K562 (cell line): ENCODE measurements at regions not wholly inside any gene's neighbourhood (a gene's known extent, or its start where the extent isn't known, plus 50 kb on each side); places are given as distances from the start of the nearest gene placed in this dataset.

Experiments used
- ATAC-seq: fragments of 200-7000 bp; cut with Tn5 transposase; 3 replicates; pipeline ENCODE4 v1.9.1; 2020; ENCODE audit warnings: moderate library complexity
- BruUV-seq: library from RNA; stranded (reverse); fragments of 400-500 nt; replicated peaks from 2 replicates; lab custom pipeline; 2021; lab: Mats Ljungman, UMichigan
- CTCF ChIA-PET: fragments of 300-600 bp; formaldehyde crosslinking; extraction: SDS; loops from one replicate; lab custom pipeline; 2021; ENCODE audit warnings: low intra/inter-chr PET ratio; lab: Yijun Ruan, JAX
- POLR2A ChIA-PET: fragments of 300-600, 350-650 bp; sonication (Branson Sonifier 250); formaldehyde crosslinking; extraction: SDS; loops from one replicate; lab custom pipeline; 2021; ENCODE audit warnings: antibody characterized with exemption, inconsistent platforms; lab: Yijun Ruan, JAX
- DNase-seq, 4 experiments: peaks; one replicate each; pipeline versions ENCODE4 v3.0.0 to v3.0.0-alpha.2; 2011 to 2018; ENCODE audit warnings: low spot score in 3 of 4, mixed read lengths in 3 of 4; ENCODE audit errors: extremely low read depth in 1 of 4
- FAIRE-seq: peaks from 2 replicates; lab custom pipeline; 2011; peaks lifted over from hg19 to GRCh38; lab: Jason Lieb, UNC
- H2AFZ ChIP-seq: 2 replicates; pipeline ENCODE4 v1.6.0; 2011; ENCODE audit warnings: low read depth, low read length, control low read depth, inconsistent platforms
- H3K27ac ChIP-seq: fragments of 200-600 bp; 3 replicates; pipeline ENCODE4 v1.8.0; 2011; ENCODE audit warnings: low read depth, mild to moderate bottlenecking, control low read depth, inconsistent platforms, low read length, moderate library complexity, mixed read lengths; ENCODE audit errors: extremely low read depth
- H3K27me3 ChIP-seq, 2 experiments: fragments of 300-600 bp in 1 of 2; 2 replicates in 1 of 2; 3 replicates in 1 of 2; pipeline versions ENCODE4 v1.6.0 to v1.8.0; 2011; ENCODE audit warnings: inconsistent platforms in 2 of 2, low read length in 2 of 2, mild to moderate bottlenecking in 1 of 2, mixed read lengths in 1 of 2, moderate library complexity in 1 of 2; ENCODE audit not compliant: control insufficient read depth in 2 of 2, insufficient read depth in 2 of 2
- H3K36me3 ChIP-seq: fragments of 300-600 bp; 3 replicates; pipeline ENCODE4 v1.8.0; 2011; ENCODE audit warnings: mild to moderate bottlenecking, low read length, inconsistent platforms; ENCODE audit not compliant: control insufficient read depth, insufficient read depth
- H3K4me1 ChIP-seq, 2 experiments: fragments of 200-600 bp in 1 of 2; replicated peaks in 1 of 2; 2 replicates in 1 of 2; 3 replicates in 1 of 2; pipeline versions ENCODE4 v1.5.1 to v1.8.0; 2011; ENCODE audit warnings: inconsistent platforms in 2 of 2, low read length in 2 of 2, mild to moderate bottlenecking in 1 of 2, mixed read lengths in 1 of 2, moderate library complexity in 1 of 2; ENCODE audit not compliant: control insufficient read depth in 2 of 2, insufficient read depth in 2 of 2
- H3K4me2 ChIP-seq: 2 replicates; pipeline ENCODE4 v1.6.1; 2011; ENCODE audit warnings: low read length, control low read depth, inconsistent platforms, mixed read lengths; ENCODE audit not compliant: insufficient read depth
- H3K4me3 ChIP-seq: fragments of 200-600 bp; sonication (generic), shearing (Covaris generic); 2 replicates; pipeline ENCODE4 v1.5.1; 2016; ENCODE audit warnings: control low read depth, inconsistent platforms
- H3K79me2 ChIP-seq: fragments of 200-600 bp; 3 replicates; pipeline ENCODE4 v1.8.0; 2011; ENCODE audit warnings: low read length, inconsistent platforms; ENCODE audit not compliant: control insufficient read depth, insufficient read depth
- H3K9ac ChIP-seq, 2 experiments: 2 replicates each; pipeline versions ENCODE4 v1.6.0 to v1.6.1; 2011; ENCODE audit warnings: low read depth in 2 of 2, low read length in 2 of 2, control low read depth in 1 of 2, inconsistent platforms in 1 of 2, mild to moderate bottlenecking in 1 of 2, mixed read lengths in 1 of 2; ENCODE audit not compliant: insufficient read depth in 1 of 2
- H3K9me1 ChIP-seq: one replicate; pipeline ENCODE4 v1.6.0; 2011; ENCODE audit warnings: inconsistent platforms, mild to moderate bottlenecking, low read length, moderate library complexity; ENCODE audit not compliant: control insufficient read depth, insufficient read depth
- H3K9me3 ChIP-seq: replicated peaks from 2 replicates; pipeline ENCODE4 v1.5.1; 2011; ENCODE audit warnings: low read depth, low read length, inconsistent platforms; ENCODE audit not compliant: control insufficient read depth, insufficient read depth
- H4K20me1 ChIP-seq: replicated peaks from 2 replicates; pipeline ENCODE4 v1.6.1; 2011; ENCODE audit warnings: low read length, inconsistent platforms, mixed read lengths; ENCODE audit not compliant: control insufficient read depth, insufficient read depth
- TCFL5 ChIP-seq: fragments of 250-450 bp; sonication (Bioruptor Pico); conservative IDR thresholded peaks from 2 replicates; pipeline ENCODE4 v1.6.1; 2021; ENCODE audit warnings: mild to moderate bottlenecking, moderate library complexity, matching md5 sums
- XRCC5 ChIP-seq: fragments of 200-400 bp; formaldehyde crosslinking; IDR thresholded peaks from 2 replicates; pipeline ENCODE4 v1.6.1; 2017; ENCODE audit warnings: low read depth, mild to moderate bottlenecking, low read length
- ZFP1 ChIP-seq: fragments of 450-650 bp; formaldehyde crosslinking; IDR thresholded peaks from 2 replicates; pipeline ENCODE4 v1.4.0; 2020; ENCODE audit warnings: mild to moderate bottlenecking, mixed read lengths
- ZNF146 ChIP-seq: IDR thresholded peaks from one replicate; pipeline ENCODE4 v1.6.1; 2018; ENCODE audit warnings: missing compliant biosample characterization; ENCODE audit not compliant: unreplicated experiment
- WGBS: fragments of 100-300 bp; shearing (Covaris generic); methylation state at CpG from one replicate; pipeline ENCODE4 v1.1.6; 2016; ENCODE audit warnings: low coverage, mixed read lengths; ENCODE audit not compliant: insufficient coverage; ENCODE audit errors: missing lambda C conversion rate; 5-methylcytosine and 5-hydroxymethylcytosine counted together
- in situ Hi-C: fragments of 300-500 bp; cut with MboI; formaldehyde crosslinking; loops from 4 replicates; pipeline ENCODE4 v1.15.0; 2018; ENCODE audit warnings: inconsistent platforms, mixed read lengths
- intact Hi-C: fragments of 100-400 bp; cut with micrococcal nuclease; formaldehyde crosslinking; loops from 2 replicates; pipeline ENCODE4 v1.14.2; 2022
- TF ChIP-seq, protein P1 (sequence below): IDR thresholded peaks from 3 replicates; pipeline ENCODE4 v1.6.1; 2011; ENCODE audit warnings: borderline replicate concordance, mild to moderate bottlenecking, moderate library complexity; ENCODE audit not compliant: insufficient read length; ENCODE audit errors: extremely low read depth

DNA sequence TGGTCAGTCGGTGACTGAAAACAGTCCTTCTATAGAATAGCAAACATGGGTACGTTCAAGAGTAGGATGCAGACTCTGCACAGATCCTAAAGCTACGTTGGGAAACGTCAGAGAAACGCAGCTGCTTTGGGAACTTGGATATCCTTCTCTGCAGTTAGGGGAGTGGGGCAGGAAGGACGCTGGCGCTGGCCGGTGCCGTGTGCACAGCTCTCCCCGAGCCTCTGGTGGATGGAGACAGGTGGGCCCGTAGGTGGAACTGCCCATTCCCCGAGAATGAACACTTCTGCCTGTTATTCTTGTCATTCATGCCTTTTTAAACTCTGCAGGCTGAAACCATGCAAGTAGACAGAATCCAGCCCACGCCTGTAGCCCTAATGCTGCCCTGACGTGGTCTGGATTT is 91.7 kb upstream of the MBOAT2 start:
- Histone ChIP-seq H3K9me3 (no peaks in the 10 kb centered on the region), H3K9me1 (no peaks in the 10 kb centered on the region), H3K27ac (no peak overlapping the region), H3K27me3 (no peaks in the 10 kb centered on the region), H2AFZ (no peak overlapping the region), H4K20me1 (no peaks in the 10 kb centered on the region), H3K4me3 (no peak overlapping the region), H3K9ac (no peak overlapping the region), H3K36me3 (no peaks in the 10 kb centered on the region), H3K4me2 (no peak overlapping the region), H3K4me1 (peaks cover 0 to 26% of the 10 kb centered on the region in 2 experiments; a peak in 2 of 5 replicates), H3K79me2 (no peaks in the 10 kb centered on the region)
- TF ChIP-seq, protein P1, sequence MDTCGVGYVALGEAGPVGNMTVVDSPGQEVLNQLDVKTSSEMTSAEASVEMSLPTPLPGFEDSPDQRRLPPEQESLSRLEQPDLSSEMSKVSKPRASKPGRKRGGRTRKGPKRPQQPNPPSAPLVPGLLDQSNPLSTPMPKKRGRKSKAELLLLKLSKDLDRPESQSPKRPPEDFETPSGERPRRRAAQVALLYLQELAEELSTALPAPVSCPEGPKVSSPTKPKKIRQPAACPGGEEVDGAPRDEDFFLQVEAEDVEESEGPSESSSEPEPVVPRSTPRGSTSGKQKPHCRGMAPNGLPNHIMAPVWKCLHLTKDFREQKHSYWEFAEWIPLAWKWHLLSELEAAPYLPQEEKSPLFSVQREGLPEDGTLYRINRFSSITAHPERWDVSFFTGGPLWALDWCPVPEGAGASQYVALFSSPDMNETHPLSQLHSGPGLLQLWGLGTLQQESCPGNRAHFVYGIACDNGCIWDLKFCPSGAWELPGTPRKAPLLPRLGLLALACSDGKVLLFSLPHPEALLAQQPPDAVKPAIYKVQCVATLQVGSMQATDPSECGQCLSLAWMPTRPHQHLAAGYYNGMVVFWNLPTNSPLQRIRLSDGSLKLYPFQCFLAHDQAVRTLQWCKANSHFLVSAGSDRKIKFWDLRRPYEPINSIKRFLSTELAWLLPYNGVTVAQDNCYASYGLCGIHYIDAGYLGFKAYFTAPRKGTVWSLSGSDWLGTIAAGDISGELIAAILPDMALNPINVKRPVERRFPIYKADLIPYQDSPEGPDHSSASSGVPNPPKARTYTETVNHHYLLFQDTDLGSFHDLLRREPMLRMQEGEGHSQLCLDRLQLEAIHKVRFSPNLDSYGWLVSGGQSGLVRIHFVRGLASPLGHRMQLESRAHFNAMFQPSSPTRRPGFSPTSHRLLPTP, result no peak
- TF ChIP-seq TCFL5 (CRISPR knock-in tag), result no peak
- TF ChIP-seq ZNF146 (CRISPR knock-in tag), result no peak
- TF ChIP-seq ZFP1 (CRISPR knock-in tag), result no peak
- no peak for TF ChIP-seq XRCC5
- intact Hi-C loops, result no loop called here
- FAIRE-seq (no peak), ATAC-seq (no peak), DNase-seq (no peak)
- no TSS peak for BruUV-seq
- in situ Hi-C loops, result no loop called here
- CTCF ChIA-PET, result no interaction called here
- POLR2A ChIA-PET, result no interaction called here
- 55% methylated on average over 13 of the region's 14 CpGs for WGBS
